Endothelial cell (in vitro differentiated cells): ENCODE measurements at regions not wholly inside any gene's neighbourhood (a gene's known extent, or its start where the extent isn't known, plus 50 kb on each side); places are given as distances from the start of the nearest gene placed in this dataset.

Experiments used
- DNase-seq: peaks from one replicate; pipeline ENCODE4 v3.0.0; 2021; ENCODE audit warnings: low spot score
- H3K27ac Mint-ChIP-seq: one replicate; pipeline ENCODE4 v1.8.0; 2021; ENCODE audit warnings: mixed read lengths, inconsistent platforms; ENCODE audit not compliant: unreplicated experiment
- H3K27me3 Mint-ChIP-seq: one replicate; pipeline ENCODE4 v1.8.0; 2021; ENCODE audit warnings: mild to moderate bottlenecking, moderate library complexity, mixed read lengths, inconsistent platforms; ENCODE audit not compliant: unreplicated experiment
- H3K36me3 Mint-ChIP-seq: one replicate; pipeline ENCODE4 v1.8.0; 2021; ENCODE audit warnings: mild to moderate bottlenecking, low read depth, mixed read lengths, inconsistent platforms; ENCODE audit not compliant: unreplicated experiment
- H3K4me1 Mint-ChIP-seq: one replicate; pipeline ENCODE4 v1.8.0; 2021; ENCODE audit warnings: mild to moderate bottlenecking, mixed read lengths, inconsistent platforms; ENCODE audit not compliant: unreplicated experiment
- H3K4me3 Mint-ChIP-seq: one replicate; pipeline ENCODE4 v1.8.0; 2021; ENCODE audit warnings: mild to moderate bottlenecking, mixed read lengths, inconsistent platforms; ENCODE audit not compliant: unreplicated experiment
- H3K9me3 Mint-ChIP-seq: one replicate; pipeline ENCODE4 v1.8.0; 2021; ENCODE audit warnings: mixed read lengths, inconsistent platforms; ENCODE audit not compliant: unreplicated experiment
- TF ChIP-seq, protein P1 (sequence below): fragments of 200-600 bp; sonication (generic); IDR thresholded peaks from one replicate; pipeline ENCODE4 v1.5.0; 2021; ENCODE audit warnings: antibody characterized with exemption; ENCODE audit not compliant: unreplicated experiment

DNA sequence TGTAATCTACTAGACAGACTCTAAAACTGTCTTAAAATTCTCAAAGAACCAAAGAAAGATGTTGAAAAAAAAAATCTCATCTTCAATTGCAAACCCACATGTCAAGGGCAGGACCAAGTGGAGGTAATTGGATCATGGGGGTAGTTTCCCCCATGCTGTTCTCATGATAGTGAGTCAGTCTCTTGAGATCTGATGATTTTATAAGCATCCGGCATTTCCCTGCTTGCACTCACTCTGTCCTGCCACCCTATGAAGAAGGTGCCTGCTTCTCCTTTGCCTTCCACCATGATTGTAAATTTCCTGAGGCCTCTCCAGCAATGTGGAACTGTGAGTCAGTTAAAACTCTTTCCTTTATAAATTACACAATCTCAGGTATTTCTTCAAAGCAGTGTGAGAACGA is 257.0 kb downstream of the HHIPL2 start:
- Mint-ChIP-seq H3K9me3 (no peaks in the 10 kb centered on the region), H3K36me3 (no peaks in the 10 kb centered on the region), H3K27me3 (no peaks in the 10 kb centered on the region), H3K27ac (no peak overlapping the region), H3K4me1 (no peaks in the 10 kb centered on the region), H3K4me3 (no peak overlapping the region)
- TF ChIP-seq, protein P1, sequence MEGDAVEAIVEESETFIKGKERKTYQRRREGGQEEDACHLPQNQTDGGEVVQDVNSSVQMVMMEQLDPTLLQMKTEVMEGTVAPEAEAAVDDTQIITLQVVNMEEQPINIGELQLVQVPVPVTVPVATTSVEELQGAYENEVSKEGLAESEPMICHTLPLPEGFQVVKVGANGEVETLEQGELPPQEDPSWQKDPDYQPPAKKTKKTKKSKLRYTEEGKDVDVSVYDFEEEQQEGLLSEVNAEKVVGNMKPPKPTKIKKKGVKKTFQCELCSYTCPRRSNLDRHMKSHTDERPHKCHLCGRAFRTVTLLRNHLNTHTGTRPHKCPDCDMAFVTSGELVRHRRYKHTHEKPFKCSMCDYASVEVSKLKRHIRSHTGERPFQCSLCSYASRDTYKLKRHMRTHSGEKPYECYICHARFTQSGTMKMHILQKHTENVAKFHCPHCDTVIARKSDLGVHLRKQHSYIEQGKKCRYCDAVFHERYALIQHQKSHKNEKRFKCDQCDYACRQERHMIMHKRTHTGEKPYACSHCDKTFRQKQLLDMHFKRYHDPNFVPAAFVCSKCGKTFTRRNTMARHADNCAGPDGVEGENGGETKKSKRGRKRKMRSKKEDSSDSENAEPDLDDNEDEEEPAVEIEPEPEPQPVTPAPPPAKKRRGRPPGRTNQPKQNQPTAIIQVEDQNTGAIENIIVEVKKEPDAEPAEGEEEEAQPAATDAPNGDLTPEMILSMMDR: no peak
- DNase-seq: no peak

DNA sequence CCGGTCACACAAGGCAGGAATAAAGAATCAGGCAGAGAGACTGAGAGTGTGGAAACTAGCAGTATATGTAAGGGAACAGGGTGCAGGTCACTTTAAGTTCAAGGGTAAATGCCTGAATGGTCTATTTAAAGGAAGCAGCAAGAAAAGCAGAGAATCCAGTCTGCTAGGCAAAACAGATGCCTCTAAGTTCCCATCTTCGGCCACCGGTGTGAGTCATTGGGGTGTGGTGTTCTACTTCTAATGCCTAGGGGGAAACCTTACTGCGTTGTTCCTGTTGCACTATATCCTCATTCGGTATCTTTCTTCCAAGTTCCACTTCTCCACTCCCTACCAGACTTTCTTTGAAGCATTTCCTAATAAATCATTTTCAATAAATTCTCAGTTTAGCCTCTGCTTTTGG is 259.9 kb downstream of the HHIPL2 start:
- DNase-seq: no peak
- Mint-ChIP-seq H3K9me3 (no peaks in the 10 kb centered on the region), H3K27ac (no peak overlapping the region), H3K36me3 (no peaks in the 10 kb centered on the region), H3K4me3 (no peak overlapping the region), H3K27me3 (peaks cover 1% of the 10 kb centered on the region), H3K4me1 (no peaks in the 10 kb centered on the region)
- TF ChIP-seq, protein P1: no peak

DNA sequence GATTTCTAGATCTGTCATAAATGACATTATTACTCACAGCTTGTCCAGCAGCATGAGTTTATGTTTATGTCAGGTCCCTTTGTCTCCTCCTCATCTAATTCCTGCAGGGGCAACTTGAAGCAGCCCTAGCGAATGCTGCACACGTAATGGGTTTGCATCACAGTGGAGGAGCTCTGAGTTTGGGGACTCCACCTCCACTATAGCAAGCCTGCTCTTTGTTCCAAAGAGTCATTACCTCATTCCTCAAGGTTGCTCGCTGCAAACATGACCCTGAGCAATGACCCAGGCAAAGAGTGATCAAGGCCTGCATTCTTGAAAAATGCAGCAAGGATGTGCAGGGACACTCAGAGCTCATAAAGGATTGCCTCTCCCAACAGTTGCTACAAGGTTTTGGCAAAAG is 261.9 kb downstream of the HHIPL2 start:
- DNase-seq: no peak
- H3K9me3 Mint-ChIP-seq: no peaks in the 10 kb centered on the region
- TF ChIP-seq, protein P1: no peak
- no peak overlapping the region for H3K27ac Mint-ChIP-seq
- H3K4me3 Mint-ChIP-seq: no peak overlapping the region
- peaks cover 1% of the 10 kb centered on the region for H3K27me3 Mint-ChIP-seq
- H3K4me1 Mint-ChIP-seq: no peaks in the 10 kb centered on the region
- H3K36me3 Mint-ChIP-seq: no peaks in the 10 kb centered on the region

DNA sequence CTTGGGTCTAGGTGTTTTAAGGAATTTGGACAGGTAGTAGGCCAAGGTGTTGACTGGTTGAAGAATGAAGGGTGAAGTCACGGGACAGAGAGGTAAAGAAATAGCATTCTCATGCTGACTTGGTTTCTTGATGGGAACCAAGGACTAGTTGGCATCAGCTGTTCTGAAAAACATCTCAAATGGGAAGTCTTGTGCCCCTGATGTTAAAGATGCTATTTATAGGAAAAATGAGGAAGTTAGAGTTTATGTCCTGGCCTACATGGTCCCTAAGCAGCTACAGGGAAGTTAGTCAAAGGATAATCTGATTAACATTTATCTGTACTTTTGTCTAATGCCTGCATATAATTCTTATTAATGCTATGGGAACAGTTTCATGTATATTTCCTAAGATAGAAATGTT is 262.4 kb downstream of the HHIPL2 start:
- Mint-ChIP-seq H3K4me1 (no peaks in the 10 kb centered on the region), H3K9me3 (no peaks in the 10 kb centered on the region), H3K27ac (no peak overlapping the region), H3K36me3 (no peaks in the 10 kb centered on the region), H3K27me3 (peaks cover 1% of the 10 kb centered on the region), H3K4me3 (no peak overlapping the region)
- TF ChIP-seq, protein P1: no peak
- no peak for DNase-seq

DNA sequence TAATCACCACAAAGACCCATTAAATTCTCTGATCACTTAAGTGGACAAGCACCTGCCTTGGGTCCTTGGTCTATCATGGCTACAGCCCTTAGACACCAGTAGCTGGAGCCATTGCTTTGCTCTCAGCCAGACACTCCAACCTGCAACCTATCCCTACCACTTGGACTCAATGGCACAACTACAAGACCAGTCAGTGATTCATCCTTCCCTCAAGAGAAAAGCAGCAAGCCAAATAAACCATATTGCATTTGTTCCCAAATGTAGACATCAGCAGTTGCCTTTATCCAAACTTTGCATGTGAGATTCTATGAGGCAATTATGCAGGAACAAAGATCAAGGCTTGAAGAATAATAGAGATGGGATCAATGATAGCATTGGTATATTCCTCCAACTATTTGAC is 263.4 kb downstream of the HHIPL2 start:
- TF ChIP-seq, protein P1: no peak
- DNase-seq: no peak
- peaks cover 1% of the 10 kb centered on the region for H3K27me3 Mint-ChIP-seq
- H3K36me3 Mint-ChIP-seq: no peaks in the 10 kb centered on the region
- no peaks in the 10 kb centered on the region for H3K4me1 Mint-ChIP-seq
- H3K4me3 Mint-ChIP-seq: no peak overlapping the region
- H3K9me3 Mint-ChIP-seq: no peaks in the 10 kb centered on the region
- H3K27ac Mint-ChIP-seq: no peak overlapping the region
